ENCODE measurements at regions not wholly inside any gene's neighbourhood (a gene's known extent, or its start where the extent isn't known, plus 50 kb on each side); places are given as distances from the start of the nearest gene placed in this dataset.
A peak's percentile ranks its signal among the peaks of the same experiment; 100 is the strongest.

DNA sequence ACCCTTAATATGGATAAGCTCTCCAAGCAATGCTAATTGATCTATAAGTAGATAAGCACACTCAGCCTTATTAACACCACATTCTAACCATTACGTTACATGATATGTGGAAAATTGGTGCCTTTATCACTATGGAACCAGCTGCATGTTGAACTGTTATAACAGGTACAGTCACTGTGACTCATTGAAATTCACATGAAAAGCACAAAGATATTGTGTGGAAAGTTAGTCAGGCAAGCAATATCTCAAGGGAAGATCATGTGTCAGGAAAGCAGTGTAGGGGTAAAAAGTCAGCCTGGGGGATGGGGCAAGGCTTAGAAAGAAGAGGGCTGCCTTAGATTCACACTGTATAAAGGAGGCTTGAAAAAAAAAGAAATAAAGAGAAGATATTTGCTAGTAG lies 313.7 kb upstream of the SMIM31 start:
- Histone ChIP-seq H3K9me3 (ENCODE audit: low read length) (no peaks in the 10 kb centered on the region), H2AFZ (ENCODE audit: low read depth, low read length) (no peak overlapping the region), H3K79me2 (replicated peaks; ENCODE audit: insufficient read depth, low read length) (no peaks in the 10 kb centered on the region), H4K20me1 (ENCODE audit: insufficient read depth) (no peaks in the 10 kb centered on the region), H3F3A (ENCODE audit: insufficient read depth, low read length, poor library complexity, severe bottlenecking) (peaks cover 6% of the 10 kb centered on the region), H3K27ac (ENCODE audit: low read length) (peak overlapping the region; percentile 35), H3K36me3 (ENCODE audit: insufficient read depth, low read length) (no peaks in the 10 kb centered on the region), H3K4me2 (ENCODE audit: low read length) (peak overlapping the region; percentile 10), H3K4me3 (ENCODE audit: low read length) (peak overlapping the region; percentile 10), H3K9ac (ENCODE audit: low read length) (no peak overlapping the region), H3K9me2 (ENCODE audit: insufficient read depth, low read length) (no peaks in the 10 kb centered on the region), H3K27me3 (ENCODE audit: insufficient read depth, low read depth, low read length) (no peaks in the 10 kb centered on the region)
- TF ChIP-seq SMC3 (conservative IDR thresholded peaks at IDR 0.05; ENCODE audit: poor library complexity) = no peak
- no peak for TF ChIP-seq EZH2 (IDR thresholded peaks at IDR 0.05; ENCODE audit: borderline replicate concordance, insufficient read depth, low read length, poor library complexity, severe bottlenecking)
- no peak for TF ChIP-seq RAD21 (conservative IDR thresholded peaks at IDR 0.05)
- TF ChIP-seq, protein P1, sequence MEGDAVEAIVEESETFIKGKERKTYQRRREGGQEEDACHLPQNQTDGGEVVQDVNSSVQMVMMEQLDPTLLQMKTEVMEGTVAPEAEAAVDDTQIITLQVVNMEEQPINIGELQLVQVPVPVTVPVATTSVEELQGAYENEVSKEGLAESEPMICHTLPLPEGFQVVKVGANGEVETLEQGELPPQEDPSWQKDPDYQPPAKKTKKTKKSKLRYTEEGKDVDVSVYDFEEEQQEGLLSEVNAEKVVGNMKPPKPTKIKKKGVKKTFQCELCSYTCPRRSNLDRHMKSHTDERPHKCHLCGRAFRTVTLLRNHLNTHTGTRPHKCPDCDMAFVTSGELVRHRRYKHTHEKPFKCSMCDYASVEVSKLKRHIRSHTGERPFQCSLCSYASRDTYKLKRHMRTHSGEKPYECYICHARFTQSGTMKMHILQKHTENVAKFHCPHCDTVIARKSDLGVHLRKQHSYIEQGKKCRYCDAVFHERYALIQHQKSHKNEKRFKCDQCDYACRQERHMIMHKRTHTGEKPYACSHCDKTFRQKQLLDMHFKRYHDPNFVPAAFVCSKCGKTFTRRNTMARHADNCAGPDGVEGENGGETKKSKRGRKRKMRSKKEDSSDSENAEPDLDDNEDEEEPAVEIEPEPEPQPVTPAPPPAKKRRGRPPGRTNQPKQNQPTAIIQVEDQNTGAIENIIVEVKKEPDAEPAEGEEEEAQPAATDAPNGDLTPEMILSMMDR (IDR thresholded peaks at IDR 0.05; ENCODE audit: poor library complexity, severe bottlenecking) = no peak
- TF ChIP-seq MXI1 (conservative IDR thresholded peaks at IDR 0.05; ENCODE audit: poor library complexity, severe bottlenecking) = no peak
- TF ChIP-seq EP300 (conservative IDR thresholded peaks at IDR 0.05; ENCODE audit: poor library complexity, severe bottlenecking) = no peak
- no peak for TF ChIP-seq TAF1 (IDR thresholded peaks at IDR 0.05; ENCODE audit: low read depth)

DNA sequence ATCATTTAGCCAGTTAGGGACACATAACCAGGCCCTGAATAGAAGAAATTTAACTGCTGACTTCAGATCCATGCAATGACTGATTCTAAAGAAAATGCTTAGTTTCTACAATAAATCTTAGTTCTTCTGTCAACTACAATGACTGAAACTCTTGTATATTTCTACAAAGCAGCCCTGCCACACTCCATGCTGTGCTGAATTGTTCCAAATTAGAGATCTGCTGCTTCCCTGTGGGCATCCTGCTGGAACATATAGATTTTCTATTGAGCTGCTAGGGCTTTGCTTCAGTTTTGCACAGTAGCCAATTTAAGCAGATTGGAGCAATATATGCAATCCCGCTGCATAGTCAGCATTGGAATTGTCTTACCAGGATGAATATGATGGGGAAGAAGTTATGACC lies 312.8 kb upstream of the SMIM31 start:
- no peaks in the 10 kb centered on the region for H4K20me1 ChIP-seq (ENCODE audit: insufficient read depth)
- H3K4me3 ChIP-seq (ENCODE audit: low read length) = no peak overlapping the region
- no peaks in the 10 kb centered on the region for H3K79me2 ChIP-seq (replicated peaks; ENCODE audit: insufficient read depth, low read length)
- H3K36me3 ChIP-seq (ENCODE audit: insufficient read depth, low read length) = no peaks in the 10 kb centered on the region
- H2AFZ ChIP-seq (ENCODE audit: low read depth, low read length) = no peak overlapping the region
- peaks cover 6% of the 10 kb centered on the region for H3F3A ChIP-seq (ENCODE audit: insufficient read depth, low read length, poor library complexity, severe bottlenecking)
- no peak overlapping the region for H3K27ac ChIP-seq (ENCODE audit: low read length)
- H3K9me3 ChIP-seq (ENCODE audit: low read length) = no peaks in the 10 kb centered on the region
- no peak overlapping the region for H3K9ac ChIP-seq (ENCODE audit: low read length)
- H3K4me2 ChIP-seq (ENCODE audit: low read length) = no peak overlapping the region
- H3K27me3 ChIP-seq (ENCODE audit: insufficient read depth, low read depth, low read length) = no peaks in the 10 kb centered on the region
- no peaks in the 10 kb centered on the region for H3K9me2 ChIP-seq (ENCODE audit: insufficient read depth, low read length)
- TF ChIP-seq EP300 (conservative IDR thresholded peaks at IDR 0.05; ENCODE audit: poor library complexity, severe bottlenecking) (peak; percentile 15), RAD21 (conservative IDR thresholded peaks at IDR 0.05) (peak; percentile 22), POLR2AphosphoS5 (IDR thresholded peaks at IDR 0.05) (peak; percentile 60), MXI1 (conservative IDR thresholded peaks at IDR 0.05; ENCODE audit: poor library complexity, severe bottlenecking) (no peak), EZH2 (IDR thresholded peaks at IDR 0.05; ENCODE audit: borderline replicate concordance, insufficient read depth, low read length, poor library complexity, severe bottlenecking) (no peak), TAF1 (IDR thresholded peaks at IDR 0.05; ENCODE audit: low read depth) (no peak), SMC3 (conservative IDR thresholded peaks at IDR 0.05; ENCODE audit: poor library complexity) (no peak)
- TF ChIP-seq, protein P2, sequence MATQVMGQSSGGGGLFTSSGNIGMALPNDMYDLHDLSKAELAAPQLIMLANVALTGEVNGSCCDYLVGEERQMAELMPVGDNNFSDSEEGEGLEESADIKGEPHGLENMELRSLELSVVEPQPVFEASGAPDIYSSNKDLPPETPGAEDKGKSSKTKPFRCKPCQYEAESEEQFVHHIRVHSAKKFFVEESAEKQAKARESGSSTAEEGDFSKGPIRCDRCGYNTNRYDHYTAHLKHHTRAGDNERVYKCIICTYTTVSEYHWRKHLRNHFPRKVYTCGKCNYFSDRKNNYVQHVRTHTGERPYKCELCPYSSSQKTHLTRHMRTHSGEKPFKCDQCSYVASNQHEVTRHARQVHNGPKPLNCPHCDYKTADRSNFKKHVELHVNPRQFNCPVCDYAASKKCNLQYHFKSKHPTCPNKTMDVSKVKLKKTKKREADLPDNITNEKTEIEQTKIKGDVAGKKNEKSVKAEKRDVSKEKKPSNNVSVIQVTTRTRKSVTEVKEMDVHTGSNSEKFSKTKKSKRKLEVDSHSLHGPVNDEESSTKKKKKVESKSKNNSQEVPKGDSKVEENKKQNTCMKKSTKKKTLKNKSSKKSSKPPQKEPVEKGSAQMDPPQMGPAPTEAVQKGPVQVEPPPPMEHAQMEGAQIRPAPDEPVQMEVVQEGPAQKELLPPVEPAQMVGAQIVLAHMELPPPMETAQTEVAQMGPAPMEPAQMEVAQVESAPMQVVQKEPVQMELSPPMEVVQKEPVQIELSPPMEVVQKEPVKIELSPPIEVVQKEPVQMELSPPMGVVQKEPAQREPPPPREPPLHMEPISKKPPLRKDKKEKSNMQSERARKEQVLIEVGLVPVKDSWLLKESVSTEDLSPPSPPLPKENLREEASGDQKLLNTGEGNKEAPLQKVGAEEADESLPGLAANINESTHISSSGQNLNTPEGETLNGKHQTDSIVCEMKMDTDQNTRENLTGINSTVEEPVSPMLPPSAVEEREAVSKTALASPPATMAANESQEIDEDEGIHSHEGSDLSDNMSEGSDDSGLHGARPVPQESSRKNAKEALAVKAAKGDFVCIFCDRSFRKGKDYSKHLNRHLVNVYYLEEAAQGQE (IDR thresholded peaks at IDR 0.05; ENCODE audit: borderline replicate concordance) = peak; percentile 81
- TF ChIP-seq, protein P1 (IDR thresholded peaks at IDR 0.05; ENCODE audit: poor library complexity, severe bottlenecking) = no peak
